ENCODE measurements at regions not wholly inside any gene's neighbourhood (a gene's known extent, or its start where the extent isn't known, plus 50 kb on each side); places are given as distances from the start of the nearest gene placed in this dataset.

- no peak for DNase-seq (ENCODE audit: low spot score)
- no peak for TF ChIP-seq CTCF (IDR thresholded peaks at IDR 0.05; ENCODE audit: borderline replicate concordance, control extremely low read depth, extremely low read depth, insufficient read depth, missing control alignments)
- in situ Hi-C loops (cut with MboI; ENCODE audit: low sequenced_read_pairs, unreplicated experiment): no loop called here
These were observed 312.7 kb downstream of the DMRT2 start for GRCh38 chr9:1362845-1363244.

GRCh38 chr9:1366276-1366675, 316.1 kb downstream of the DMRT2 start:
- in situ Hi-C loops (cut with MboI; ENCODE audit: low sequenced_read_pairs, unreplicated experiment): no loop called here

GRCh38 chr9:1369297-1369696, 319.1 kb downstream of the DMRT2 start:
- DNase-seq (ENCODE audit: low spot score): no peak
- no peak for TF ChIP-seq CTCF (IDR thresholded peaks at IDR 0.05; ENCODE audit: borderline replicate concordance, control extremely low read depth, extremely low read depth, insufficient read depth, missing control alignments)
- in situ Hi-C loops (cut with MboI; ENCODE audit: low sequenced_read_pairs, unreplicated experiment): no loop called here

More at GRCh38 chr9:1366276-1366675, 316.1 kb downstream of the DMRT2 start:
- DNase-seq (ENCODE audit: low spot score): no peak
- no peak for TF ChIP-seq CTCF (IDR thresholded peaks at IDR 0.05; ENCODE audit: borderline replicate concordance, control extremely low read depth, extremely low read depth, insufficient read depth, missing control alignments)

GRCh38 chr9:1373445-1373844, 323.3 kb downstream of the DMRT2 start:
- no peak for TF ChIP-seq CTCF (IDR thresholded peaks at IDR 0.05; ENCODE audit: borderline replicate concordance, control extremely low read depth, extremely low read depth, insufficient read depth, missing control alignments)
- in situ Hi-C loops (cut with MboI; ENCODE audit: low sequenced_read_pairs, unreplicated experiment): no loop called here
- no peak for DNase-seq (ENCODE audit: low spot score)

GRCh38 chr9:1383899-1384455, 333.8 kb downstream of the DMRT2 start:
- TF ChIP-seq CTCF (IDR thresholded peaks at IDR 0.05; ENCODE audit: borderline replicate concordance, control extremely low read depth, extremely low read depth, insufficient read depth, missing control alignments): no peak
- in situ Hi-C loops (cut with MboI; ENCODE audit: low sequenced_read_pairs, unreplicated experiment): no loop called here
- DNase-seq (ENCODE audit: low spot score): no peak

GRCh38 chr9:1384816-1385215, 334.7 kb downstream of the DMRT2 start:
- no peak for TF ChIP-seq CTCF (IDR thresholded peaks at IDR 0.05; ENCODE audit: borderline replicate concordance, control extremely low read depth, extremely low read depth, insufficient read depth, missing control alignments)
- in situ Hi-C loops (cut with MboI; ENCODE audit: low sequenced_read_pairs, unreplicated experiment): no loop called here
- no peak for DNase-seq (ENCODE audit: low spot score)

Data from GM13976 (cell line).